A549 (cell line): ENCODE measurements at regions not wholly inside any gene's neighbourhood (a gene's known extent, or its start where the extent isn't known, plus 50 kb on each side); places are given as distances from the start of the nearest gene placed in this dataset.

Source experiments
- CHD2 ChIP-seq: fragments of 150-350 bp; IDR thresholded peaks from 2 replicates; pipeline ENCODE4 v1.6.1; 2014; ENCODE audit warnings: low read length; ENCODE audit not compliant: partially characterized antibody
- HOXA7 ChIP-seq: fragments of 250-450 bp; sonication (Bioruptor Pico); IDR thresholded peaks from 2 replicates; pipeline ENCODE4 v1.5.0; 2020; ENCODE audit warnings: mild to moderate bottlenecking, moderate library complexity
- NR3C1 ChIP-seq: fragments of >200 bp; sonication (Bioruptor Twin); formaldehyde crosslinking; IDR thresholded peaks from 3 replicates; pipeline ENCODE4 v1.6.1; 2017
- POLR2A ChIP-seq: IDR thresholded peaks from 2 replicates; pipeline ENCODE4 v1.6.1; 2012; ENCODE audit warnings: mild to moderate bottlenecking, low read length
- SREBF2 ChIP-seq: fragments of 450-650 bp; IDR thresholded peaks from 2 replicates; pipeline ENCODE4 v1.6.1; 2014; ENCODE audit warnings: mild to moderate bottlenecking, moderate library complexity
- USF2 ChIP-seq: fragments of 450-650 bp; IDR thresholded peaks from 2 replicates; pipeline ENCODE4 v1.6.1; 2014; ENCODE audit warnings: antibody characterized with exemption

DNA sequence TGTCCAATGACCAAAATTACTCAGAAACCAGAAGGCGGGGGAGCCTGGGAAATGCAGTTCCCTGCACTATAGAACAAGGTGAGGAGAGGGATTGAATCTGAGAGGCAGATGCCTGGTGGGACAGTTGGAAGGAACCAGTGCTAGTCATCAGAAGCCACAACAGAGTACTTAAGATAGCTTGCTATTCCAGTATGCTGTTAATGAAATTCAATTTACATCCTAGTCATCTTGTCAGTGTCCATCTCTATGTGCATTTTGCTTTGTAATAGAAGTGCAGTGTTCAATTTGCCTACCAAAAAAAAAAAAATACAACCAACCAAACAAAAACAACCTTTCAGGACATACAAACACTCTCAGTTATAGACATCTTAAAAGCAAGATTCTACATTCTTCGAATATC lies 679.1 kb upstream of the CPEB2 start:
- TF ChIP-seq HOXA7 (CRISPR knock-in tag) (no peak), USF2 (no peak), NR3C1 (no peak), CHD2 (no peak), POLR2A (no peak), SREBF2 (no peak)
